ENCODE measurements at regions not wholly inside any gene's neighbourhood (a gene's known extent, or its start where the extent isn't known, plus 50 kb on each side); places are given as distances from the start of the nearest gene placed in this dataset.

DNA sequence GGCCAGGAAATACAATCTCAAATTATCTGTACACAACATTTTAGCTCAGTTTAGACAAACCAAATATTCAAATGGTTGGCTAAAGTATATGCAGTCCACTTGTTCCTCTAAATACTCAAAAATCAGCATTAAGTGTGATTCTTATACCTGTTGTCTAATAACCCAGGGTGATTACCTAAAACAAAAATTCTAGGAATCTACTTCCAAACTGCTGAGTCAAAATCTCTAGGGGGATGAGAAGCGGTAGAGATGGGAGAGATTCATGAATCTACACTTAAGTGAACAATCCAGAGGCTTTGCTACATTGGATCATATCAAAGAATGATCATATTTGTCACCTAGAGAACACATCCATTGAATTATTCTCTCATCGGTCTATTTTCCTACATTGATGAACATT is 420.9 kb upstream of the PKDCC start:
- Histone ChIP-seq H3K36me3 (no peaks in the 10 kb centered on the region), H3K4me3 (ENCODE audit: low read depth in 1 of 2, low read length in 1 of 2) (no peak overlapping the region), H3K9me3 (no peaks in the 10 kb centered on the region), H3K4me1 (ENCODE audit: control insufficient read depth in 1 of 2, insufficient read depth in 1 of 2, low read depth in 1 of 2, low read length in 1 of 2) (no peaks in the 10 kb centered on the region), H3K27me3 (no peaks in the 10 kb centered on the region), H3K27ac (no peak overlapping the region)
- TF ChIP-seq, protein P1, sequence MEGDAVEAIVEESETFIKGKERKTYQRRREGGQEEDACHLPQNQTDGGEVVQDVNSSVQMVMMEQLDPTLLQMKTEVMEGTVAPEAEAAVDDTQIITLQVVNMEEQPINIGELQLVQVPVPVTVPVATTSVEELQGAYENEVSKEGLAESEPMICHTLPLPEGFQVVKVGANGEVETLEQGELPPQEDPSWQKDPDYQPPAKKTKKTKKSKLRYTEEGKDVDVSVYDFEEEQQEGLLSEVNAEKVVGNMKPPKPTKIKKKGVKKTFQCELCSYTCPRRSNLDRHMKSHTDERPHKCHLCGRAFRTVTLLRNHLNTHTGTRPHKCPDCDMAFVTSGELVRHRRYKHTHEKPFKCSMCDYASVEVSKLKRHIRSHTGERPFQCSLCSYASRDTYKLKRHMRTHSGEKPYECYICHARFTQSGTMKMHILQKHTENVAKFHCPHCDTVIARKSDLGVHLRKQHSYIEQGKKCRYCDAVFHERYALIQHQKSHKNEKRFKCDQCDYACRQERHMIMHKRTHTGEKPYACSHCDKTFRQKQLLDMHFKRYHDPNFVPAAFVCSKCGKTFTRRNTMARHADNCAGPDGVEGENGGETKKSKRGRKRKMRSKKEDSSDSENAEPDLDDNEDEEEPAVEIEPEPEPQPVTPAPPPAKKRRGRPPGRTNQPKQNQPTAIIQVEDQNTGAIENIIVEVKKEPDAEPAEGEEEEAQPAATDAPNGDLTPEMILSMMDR (IDR thresholded peaks at IDR 0.05) = no peak

DNA sequence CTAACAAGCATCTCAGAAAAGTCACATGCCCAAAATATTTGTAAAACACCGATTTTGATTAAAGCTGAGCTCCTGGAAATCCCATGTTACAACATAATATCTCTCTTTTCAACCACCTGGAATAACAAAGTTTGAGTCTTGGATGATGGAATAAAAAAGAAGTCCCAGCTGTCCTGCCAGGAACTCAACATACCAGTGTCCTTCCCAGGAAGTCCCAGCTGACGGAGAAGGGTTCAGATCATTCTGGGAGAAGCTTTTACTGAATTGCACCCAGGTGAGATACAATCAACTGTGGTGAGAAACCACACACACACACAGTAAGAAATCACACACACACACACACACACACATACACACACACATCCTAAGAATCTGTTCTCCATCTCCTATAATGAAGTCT is 413.1 kb upstream of the PKDCC start:
- Histone ChIP-seq H3K9me3 (no peaks in the 10 kb centered on the region), H3K4me1 (ENCODE audit: control insufficient read depth in 1 of 2, insufficient read depth in 1 of 2, low read depth in 1 of 2, low read length in 1 of 2) (no peaks in the 10 kb centered on the region), H3K27me3 (no peaks in the 10 kb centered on the region), H3K27ac (no peak overlapping the region), H3K4me3 (ENCODE audit: low read depth in 1 of 2, low read length in 1 of 2) (no peak overlapping the region), H3K36me3 (no peaks in the 10 kb centered on the region)
- TF ChIP-seq, protein P1 (IDR thresholded peaks at IDR 0.05) = no peak

DNA sequence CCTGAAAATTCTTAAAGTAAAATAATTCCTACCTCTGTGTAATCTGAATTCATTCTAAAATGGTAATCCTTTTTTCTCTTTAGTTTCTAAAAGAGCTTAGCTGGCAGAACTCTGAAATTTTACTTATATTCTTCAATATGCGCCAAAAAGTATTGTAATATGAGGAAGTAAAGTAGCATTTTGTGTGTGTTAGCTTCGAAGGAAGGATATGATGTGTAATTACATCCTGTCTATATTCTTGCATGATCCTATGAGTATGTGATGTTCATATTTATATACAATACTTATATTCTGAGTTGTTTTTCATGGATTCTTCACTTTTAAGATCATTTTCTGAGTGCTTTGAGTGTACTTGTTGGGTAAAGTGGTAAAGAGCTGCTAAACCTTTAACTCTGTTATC is 402.9 kb upstream of the PKDCC start:
- Histone ChIP-seq H3K27me3 (no peaks in the 10 kb centered on the region), H3K27ac (no peak overlapping the region), H3K4me1 (ENCODE audit: control insufficient read depth in 1 of 2, insufficient read depth in 1 of 2, low read depth in 1 of 2, low read length in 1 of 2) (peaks cover 12 to 27% of the 10 kb centered on the region in 2 experiments), H3K4me3 (ENCODE audit: low read depth in 1 of 2, low read length in 1 of 2) (no peak overlapping the region), H3K36me3 (no peaks in the 10 kb centered on the region), H3K9me3 (no peaks in the 10 kb centered on the region)
- TF ChIP-seq, protein P1 (IDR thresholded peaks at IDR 0.05) = no peak

DNA sequence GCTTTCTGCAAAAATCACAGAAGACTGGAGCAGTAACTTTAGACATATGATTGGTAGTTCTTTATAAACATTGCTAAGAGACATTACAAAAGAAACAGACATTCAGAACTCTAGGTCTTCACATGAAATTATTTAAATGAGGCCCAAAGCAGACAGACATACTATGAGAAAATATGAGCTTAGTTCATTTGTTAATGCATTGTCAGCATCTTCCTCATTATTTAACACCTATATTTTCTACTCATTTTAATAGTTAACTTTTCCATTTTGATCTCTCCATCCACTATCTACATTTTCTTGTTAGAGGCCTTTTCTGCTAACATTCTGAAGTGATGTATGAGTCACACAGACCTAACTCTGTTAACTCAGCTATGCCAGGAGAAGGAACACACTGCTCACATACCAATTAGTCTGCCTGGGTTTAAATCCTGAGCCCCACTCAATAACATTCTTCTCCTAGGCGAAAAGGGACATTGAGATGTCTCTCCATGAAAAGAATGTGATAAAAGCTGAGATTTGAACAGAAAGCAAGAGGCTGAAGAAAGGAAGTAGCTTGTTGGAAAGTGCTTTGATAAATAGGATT is 400.3 kb upstream of the PKDCC start:
- Histone ChIP-seq H3K27me3 (no peaks in the 10 kb centered on the region), H3K27ac (no peak overlapping the region), H3K4me3 (ENCODE audit: low read depth in 1 of 2, low read length in 1 of 2) (no peak overlapping the region), H3K4me1 (ENCODE audit: control insufficient read depth in 1 of 2, insufficient read depth in 1 of 2, low read depth in 1 of 2, low read length in 1 of 2) (peaks cover 12 to 27% of the 10 kb centered on the region in 2 experiments), H3K36me3 (no peaks in the 10 kb centered on the region), H3K9me3 (no peaks in the 10 kb centered on the region)
- TF ChIP-seq, protein P1 (IDR thresholded peaks at IDR 0.05) = no peak

DNA sequence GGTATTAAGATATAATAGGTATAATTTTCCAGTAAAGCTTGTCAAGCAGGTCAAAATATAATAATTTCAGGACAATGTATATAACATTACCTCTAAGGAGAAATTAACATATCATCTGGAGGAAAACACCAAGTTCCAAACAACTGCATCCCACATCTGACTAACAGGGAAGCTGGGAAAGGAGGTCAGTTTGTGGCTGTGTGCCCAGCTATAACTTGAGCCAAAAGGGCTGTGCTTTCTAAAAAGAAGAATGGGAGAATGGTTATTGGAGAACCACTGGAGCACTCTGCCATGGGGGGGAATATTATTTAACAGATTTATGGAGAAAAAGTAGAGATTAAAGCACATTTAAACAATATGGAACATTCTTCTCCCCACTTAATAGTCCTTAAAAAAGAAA is 390.6 kb upstream of the PKDCC start:
- no peaks in the 10 kb centered on the region for H3K9me3 ChIP-seq
- no peak overlapping the region for H3K27ac ChIP-seq
- no peaks in the 10 kb centered on the region for H3K4me1 ChIP-seq (ENCODE audit: control insufficient read depth in 1 of 2, insufficient read depth in 1 of 2, low read depth in 1 of 2, low read length in 1 of 2)
- no peaks in the 10 kb centered on the region for H3K27me3 ChIP-seq
- H3K36me3 ChIP-seq = no peaks in the 10 kb centered on the region
- no peak overlapping the region for H3K4me3 ChIP-seq (ENCODE audit: low read depth in 1 of 2, low read length in 1 of 2)
- TF ChIP-seq, protein P1 (IDR thresholded peaks at IDR 0.05) = no peak

DNA sequence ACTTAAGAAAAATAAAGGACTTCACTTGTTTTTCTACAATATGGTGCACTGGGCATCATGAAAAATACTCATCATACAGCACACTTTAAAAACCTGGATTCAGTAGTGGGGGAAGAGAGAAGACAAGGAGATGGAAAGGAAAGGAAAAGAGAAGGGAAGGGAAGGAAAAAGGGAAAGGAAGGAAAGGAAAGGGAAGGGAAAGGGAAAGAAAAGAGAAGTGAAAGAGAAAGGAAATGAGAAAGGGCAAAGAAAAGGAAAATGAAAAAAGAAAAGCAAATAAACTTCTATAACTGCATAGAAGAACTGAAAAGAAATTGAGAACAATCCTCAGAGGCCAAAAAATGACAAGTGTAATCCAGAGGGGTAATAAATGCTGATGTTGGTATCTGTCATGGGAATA is 388.1 kb upstream of the PKDCC start:
- Histone ChIP-seq H3K36me3 (no peaks in the 10 kb centered on the region), H3K4me3 (ENCODE audit: low read depth in 1 of 2, low read length in 1 of 2) (no peak overlapping the region), H3K27ac (no peak overlapping the region), H3K4me1 (ENCODE audit: control insufficient read depth in 1 of 2, insufficient read depth in 1 of 2, low read depth in 1 of 2, low read length in 1 of 2) (no peaks in the 10 kb centered on the region), H3K27me3 (no peaks in the 10 kb centered on the region), H3K9me3 (no peaks in the 10 kb centered on the region)
- TF ChIP-seq, protein P1 (IDR thresholded peaks at IDR 0.05) = no peak
